HG03575 (cell line): ENCODE measurements at regions not wholly inside any gene's neighbourhood (a gene's known extent, or its start where the extent isn't known, plus 50 kb on each side); places are given as distances from the start of the nearest gene placed in this dataset.

ENCODE experiments used
- ATAC-seq: cut with Tn5 transposase; IDR thresholded peaks from one replicate; pipeline ENCODE4 v1.9.1; 2021; ENCODE audit not compliant: unreplicated experiment, insufficient number of reproducible peaks, low FRiP score; ENCODE audit errors: extremely low read depth

GRCh38 chr2:7927691-7928090, 754.2 kb upstream of the ID2 start:
- ATAC-seq, result no peak

GRCh38 chr2:7929281-7929680, 752.6 kb upstream of the ID2 start:
- ATAC-seq, result no peak

- ATAC-seq, result no peak
Measured at GRCh38 chr2:7930800-7931635, 750.8 kb upstream of the ID2 start.

- no peak for ATAC-seq
Measured at GRCh38 chr2:7931808-7932207, 750.0 kb upstream of the ID2 start.

GRCh38 chr2:7933672-7934071, 748.2 kb upstream of the ID2 start:
- no peak for ATAC-seq

- ATAC-seq, result no peak
Measured at GRCh38 chr2:7934476-7934875, 747.4 kb upstream of the ID2 start.

- ATAC-seq, result no peak
Measured at GRCh38 chr2:7937082-7937481, 744.8 kb upstream of the ID2 start.

GRCh38 chr2:7940723-7941122, 741.1 kb upstream of the ID2 start:
- no peak for ATAC-seq

- ATAC-seq, result no peak
Measured at GRCh38 chr2:7943446-7943845, 738.4 kb upstream of the ID2 start.

GRCh38 chr2:7945026-7945425, 736.8 kb upstream of the ID2 start:
- no peak for ATAC-seq

- no peak for ATAC-seq
Measured at GRCh38 chr2:7950035-7950612, 731.7 kb upstream of the ID2 start.

- no peak for ATAC-seq
Measured at GRCh38 chr2:7951001-7951400, 730.9 kb upstream of the ID2 start.

- ATAC-seq, result no peak
Measured at GRCh38 chr2:7951490-7951889, 730.4 kb upstream of the ID2 start.

- ATAC-seq, result no peak
Measured at GRCh38 chr2:7952046-7952745, 729.7 kb upstream of the ID2 start.

- ATAC-seq, result no peak
Measured at GRCh38 chr2:7953195-7953594, 728.7 kb upstream of the ID2 start.

- no peak for ATAC-seq
Measured at GRCh38 chr2:7954234-7954633, 727.6 kb upstream of the ID2 start.

- no peak for ATAC-seq
Measured at GRCh38 chr2:7956126-7956689, 725.6 kb upstream of the ID2 start.

GRCh38 chr2:7961550-7961949, 720.3 kb upstream of the ID2 start:
- ATAC-seq, result no peak

- no peak for ATAC-seq
Measured at GRCh38 chr2:7962161-7962560, 719.7 kb upstream of the ID2 start.

GRCh38 chr2:7963787-7964186, 718.1 kb upstream of the ID2 start:
- no peak for ATAC-seq
